IMR-90 (cell line): ENCODE measurements at regions not wholly inside any gene's neighbourhood (a gene's known extent, or its start where the extent isn't known, plus 50 kb on each side); places are given as distances from the start of the nearest gene placed in this dataset.

ENCODE experiments used
- CEBPB ChIP-seq: IDR thresholded peaks from 2 replicates; pipeline ENCODE4 v1.6.1; 2012; ENCODE audit warnings: low read depth, low read length, improper control_type of control experiment
- CHD1 ChIP-seq: IDR thresholded peaks from 2 replicates; pipeline ENCODE4 v1.6.1; 2012; ENCODE audit warnings: low read depth, low read length, improper control_type of control experiment
- CTCF ChIP-seq: conservative IDR thresholded peaks from 2 replicates; pipeline ENCODE4 v1.5.1; 2012; ENCODE audit warnings: mild to moderate bottlenecking, low read depth, low read length, improper control_type of control experiment
- POLR2A ChIP-seq: IDR thresholded peaks from 2 replicates; pipeline ENCODE4 v1.6.1; 2012; ENCODE audit warnings: mild to moderate bottlenecking, low read depth, low read length
- SMC3 ChIP-seq: fragments of 150-350 bp; IDR thresholded peaks from 2 replicates; pipeline ENCODE4 v1.6.1; 2016; ENCODE audit warnings: low read depth, mild to moderate bottlenecking, antibody characterized with exemption, low read length, moderate library complexity
- TF ChIP-seq, protein P1 (sequence below): fragments of 150-350 bp; IDR thresholded peaks from 2 replicates; pipeline ENCODE4 v1.6.1; 2017; ENCODE audit warnings: mild to moderate bottlenecking, antibody characterized with exemption, low read length, low read depth

- TF ChIP-seq CTCF (no peak), POLR2A (no peak), CEBPB (no peak), SMC3 (no peak), CHD1 (no peak)
- TF ChIP-seq, protein P1, sequence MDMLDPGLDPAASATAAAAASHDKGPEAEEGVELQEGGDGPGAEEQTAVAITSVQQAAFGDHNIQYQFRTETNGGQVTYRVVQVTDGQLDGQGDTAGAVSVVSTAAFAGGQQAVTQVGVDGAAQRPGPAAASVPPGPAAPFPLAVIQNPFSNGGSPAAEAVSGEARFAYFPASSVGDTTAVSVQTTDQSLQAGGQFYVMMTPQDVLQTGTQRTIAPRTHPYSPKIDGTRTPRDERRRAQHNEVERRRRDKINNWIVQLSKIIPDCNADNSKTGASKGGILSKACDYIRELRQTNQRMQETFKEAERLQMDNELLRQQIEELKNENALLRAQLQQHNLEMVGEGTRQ = no peak
These were observed 127.6 kb downstream of the GADD45G start for GRCh38 chr9:89732295-89732938.
